Endodermal cell (in vitro differentiated cells): ENCODE measurements at regions not wholly inside any gene's neighbourhood (a gene's known extent, or its start where the extent isn't known, plus 50 kb on each side); places are given as distances from the start of the nearest gene placed in this dataset.

ENCODE experiments used
- DNase-seq: peaks from one replicate; pipeline ENCODE4 v3.0.0-alpha.2; 2017
- H3K27ac ChIP-seq: 2 replicates; pipeline ENCODE4 v1.5.1; 2013; ENCODE audit warnings: mild to moderate bottlenecking, low read depth, low read length, moderate library complexity
- H3K27me3 ChIP-seq: 2 replicates; pipeline ENCODE4 v1.6.1; 2013; ENCODE audit warnings: mild to moderate bottlenecking, low read length, moderate library complexity; ENCODE audit not compliant: insufficient read depth, control insufficient read depth, poor library complexity, severe bottlenecking
- H3K36me3 ChIP-seq: 2 replicates; pipeline ENCODE4 v1.7.0; 2013; ENCODE audit warnings: mild to moderate bottlenecking, low read length, moderate library complexity; ENCODE audit not compliant: control insufficient read depth, insufficient read depth
- H3K4me1 ChIP-seq: one replicate; pipeline ENCODE4 v1.7.0; 2013; ENCODE audit warnings: low read length; ENCODE audit not compliant: control insufficient read depth, insufficient read depth
- H3K4me3 ChIP-seq: 2 replicates; pipeline ENCODE4 v1.5.1; 2013; ENCODE audit warnings: mild to moderate bottlenecking, low read length, moderate library complexity
- H3K9ac ChIP-seq: 2 replicates; pipeline ENCODE4 v1.6.1; 2013; ENCODE audit warnings: mild to moderate bottlenecking, low read length, moderate library complexity; ENCODE audit not compliant: poor library complexity, severe bottlenecking; ENCODE audit errors: extremely low read depth
- H3K9me3 ChIP-seq: 2 replicates; pipeline ENCODE4 v1.6.1; 2013; ENCODE audit warnings: mild to moderate bottlenecking, low read length, moderate library complexity; ENCODE audit not compliant: control insufficient read depth
- H3K27ac Mint-ChIP-seq: 2 replicates; pipeline ENCODE4 v1.8.0; 2020; ENCODE audit warnings: mixed read lengths
- H3K27me3 Mint-ChIP-seq: 2 replicates; pipeline ENCODE4 v1.8.0; 2021; ENCODE audit warnings: mild to moderate bottlenecking, mixed read lengths; ENCODE audit not compliant: insufficient read depth
- H3K36me3 Mint-ChIP-seq: 2 replicates; pipeline ENCODE4 v1.8.0; 2020; ENCODE audit warnings: low read depth, mixed read lengths
- H3K4me1 Mint-ChIP-seq: 2 replicates; pipeline ENCODE4 v1.8.0; 2020; ENCODE audit warnings: mixed read lengths
- H3K4me3 Mint-ChIP-seq: 2 replicates; pipeline ENCODE4 v1.8.0; 2020; ENCODE audit warnings: mild to moderate bottlenecking, moderate library complexity, mixed read lengths
- H3K9me3 Mint-ChIP-seq: 2 replicates; pipeline ENCODE4 v1.8.0; 2020; ENCODE audit warnings: mild to moderate bottlenecking, mixed read lengths
- CTCF ChIP-seq: fragments of 200-600 bp; sonication (generic); conservative IDR thresholded peaks from 2 replicates; pipeline ENCODE4 v1.5.0; 2021; ENCODE audit warnings: antibody characterized with exemption, mild to moderate bottlenecking
- whole genome bisulfite sequencing, 2 experiments: methylation state at CpG; one replicate each; pipeline versions ENCODE4 v1.1.5 to v1.1.7; 2013; ENCODE audit warnings: missing lambda C conversion rate in 2 of 2, mixed read lengths in 1 of 2; ENCODE audit not compliant: insufficient coverage in 1 of 2, insufficient read length in 1 of 2; 5-methylcytosine and 5-hydroxymethylcytosine counted together

GRCh38 chr13:111573801-111574200, 253.4 kb downstream of the TEX29 start:
- H3K9ac ChIP-seq, result no peak overlapping the region
- Mint-ChIP-seq H3K27ac (no peak overlapping the region), H3K27me3 (peaks cover 3% of the 10 kb centered on the region), H3K4me1 (no peaks in the 10 kb centered on the region), H3K9me3 (peaks cover 36% of the 10 kb centered on the region), H3K36me3 (peaks cover 4% of the 10 kb centered on the region), H3K4me3 (no peak overlapping the region)
- DNase-seq, result no peak
- no peaks in the 10 kb centered on the region for H3K4me1 ChIP-seq
- H3K9me3 ChIP-seq, result peaks cover 18% of the 10 kb centered on the region
- H3K27me3 ChIP-seq, result no peaks in the 10 kb centered on the region
- no peak overlapping the region for H3K4me3 ChIP-seq
- TF ChIP-seq CTCF, result no peak
- no peak overlapping the region for H3K27ac ChIP-seq
- no peaks in the 10 kb centered on the region for H3K36me3 ChIP-seq
- 86 to 95% methylated on average over 3 to 7 of the region's 7 CpGs for WGBS, 2 experiments

- Histone ChIP-seq H3K27ac (no peak overlapping the region), H3K9me3 (peaks cover 23% of the 10 kb centered on the region), H3K4me3 (no peak overlapping the region), H3K9ac (no peak overlapping the region), H3K4me1 (no peaks in the 10 kb centered on the region), H3K27me3 (no peaks in the 10 kb centered on the region), H3K36me3 (no peaks in the 10 kb centered on the region)
- 94 to 98% methylated on average over 5 to 9 of the region's 9 CpGs for WGBS, 2 experiments
- Mint-ChIP-seq H3K27ac (no peak overlapping the region), H3K27me3 (peaks cover 3% of the 10 kb centered on the region), H3K36me3 (peaks cover 4% of the 10 kb centered on the region), H3K4me1 (no peaks in the 10 kb centered on the region), H3K4me3 (no peak overlapping the region), H3K9me3 (peaks cover 38% of the 10 kb centered on the region)
- DNase-seq, result no peak
- TF ChIP-seq CTCF, result no peak
Observed at GRCh38 chr13:111575276-111575675, 254.8 kb downstream of the TEX29 start.

GRCh38 chr13:111575719-111576118, 255.3 kb downstream of the TEX29 start:
- H3K9me3 Mint-ChIP-seq, result peaks cover 38% of the 10 kb centered on the region
- no peak overlapping the region for H3K27ac Mint-ChIP-seq
- H3K9ac ChIP-seq, result no peak overlapping the region
- H3K9me3 ChIP-seq, result peaks cover 23% of the 10 kb centered on the region
- no peak overlapping the region for H3K27ac ChIP-seq
- peaks cover 3% of the 10 kb centered on the region for H3K27me3 Mint-ChIP-seq
- 88 to 96% methylated on average over 4 to 5 of the region's 5 CpGs for WGBS, 2 experiments
- no peaks in the 10 kb centered on the region for H3K4me1 Mint-ChIP-seq
- H3K36me3 ChIP-seq, result no peaks in the 10 kb centered on the region
- H3K27me3 ChIP-seq, result no peaks in the 10 kb centered on the region
- no peak for DNase-seq
- H3K4me1 ChIP-seq, result no peaks in the 10 kb centered on the region
- no peak overlapping the region for H3K4me3 Mint-ChIP-seq
- no peak for TF ChIP-seq CTCF
- no peak overlapping the region for H3K4me3 ChIP-seq
- H3K36me3 Mint-ChIP-seq, result peaks cover 4% of the 10 kb centered on the region
